Lower leg skin (tissue), 3 donors: ENCODE measurements at regions not wholly inside any gene's neighbourhood (a gene's known extent, or its start where the extent isn't known, plus 50 kb on each side); places are given as distances from the start of the nearest gene placed in this dataset.

Source experiments
- CTCF ChIP-seq, 3 donors: fragments of 450-650 bp; IDR thresholded peaks; one replicate each; pipeline ENCODE4 v1.5.1; 2016; ENCODE audit warnings: antibody characterized with exemption in 3 of 3, mild to moderate bottlenecking in 3 of 3, moderate library complexity in 2 of 3
- POLR2A ChIP-seq, 2 donors: fragments of 450-650 bp; IDR thresholded peaks; one replicate each; pipeline ENCODE4 v1.6.1; 2016 to 2017; ENCODE audit warnings: antibody characterized with exemption in 2 of 2, mild to moderate bottlenecking in 1 of 2, moderate library complexity in 1 of 2

DNA sequence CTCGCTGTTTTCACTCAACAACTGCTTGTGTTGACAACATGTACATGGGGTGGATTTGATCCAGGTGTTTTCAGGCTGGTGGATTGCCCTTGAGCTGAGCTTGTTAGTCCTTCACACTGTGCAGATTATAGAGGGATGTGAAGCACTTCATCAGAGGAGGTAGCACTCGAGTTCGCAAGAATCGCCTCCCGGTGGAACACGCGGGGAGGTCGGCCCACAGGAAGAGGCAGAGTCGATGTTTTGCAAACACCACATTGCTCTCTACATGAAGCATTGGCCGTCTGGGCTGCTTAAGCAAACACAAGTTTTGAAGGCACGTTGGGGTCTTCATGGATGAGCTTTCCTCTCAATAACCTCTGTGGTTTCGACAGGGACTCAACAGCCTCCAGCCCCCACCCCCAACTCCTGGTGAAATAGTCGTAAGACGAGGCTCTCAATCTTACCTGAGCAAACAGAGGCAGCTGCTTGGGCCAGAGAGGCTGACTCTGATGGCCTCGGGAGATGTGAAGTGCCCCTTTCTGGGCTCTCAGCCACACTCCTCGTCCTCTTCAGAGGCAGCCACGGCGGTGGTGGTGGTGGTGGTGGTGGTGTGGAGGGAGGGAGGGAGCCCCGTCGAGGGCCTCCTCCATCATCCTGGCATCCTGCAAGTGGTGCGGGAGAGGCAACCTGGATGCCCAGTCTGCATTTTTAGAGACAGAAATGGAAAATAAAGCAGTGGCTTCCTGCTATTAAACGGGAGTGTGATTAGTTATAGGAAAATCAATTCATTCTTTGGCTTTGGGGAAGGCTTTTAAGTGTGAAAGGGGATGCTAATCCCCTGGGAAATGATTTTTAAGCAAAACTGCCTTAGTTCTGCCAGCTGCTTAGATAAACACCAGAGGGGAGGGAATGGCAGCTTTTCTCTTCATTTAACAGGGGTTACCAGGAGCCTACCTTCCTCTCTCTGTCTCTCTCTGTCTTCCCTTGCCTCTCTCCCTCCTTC lies 552.5 kb upstream of the EEF2KMT start:
- no peak for TF ChIP-seq POLR2A (IDR thresholded peaks at IDR 0.05)
- no peak for TF ChIP-seq CTCF (IDR thresholded peaks at IDR 0.05)
